Small intestine (tissue), 7 donors: ENCODE measurements at regions not wholly inside any gene's neighbourhood (a gene's known extent, or its start where the extent isn't known, plus 50 kb on each side); places are given as distances from the start of the nearest gene placed in this dataset.

ENCODE experiments used
- DNase-seq, 2 donors: peaks; one replicate each; pipeline versions ENCODE4 v3.0.0 to v3.0.0-alpha.2; 2013
- FAIRE-seq: peaks from 2 replicates; lab custom pipeline; 2012; peaks lifted over from hg19 to GRCh38; lab: Jason Lieb, UNC
- H3K27ac ChIP-seq, 3 donors: one replicate each; pipeline ENCODE4 v1.5.1; 2013; ENCODE audit warnings: low read length in 2 of 3, mild to moderate bottlenecking in 2 of 3, control low read depth in 1 of 3, inconsistent platforms in 1 of 3, low read depth in 1 of 3, moderate library complexity in 1 of 3
- H3K27me3 ChIP-seq, 3 donors: one replicate each; pipeline ENCODE4 v1.6.1; 2013; ENCODE audit warnings: low read length in 3 of 3, inconsistent platforms in 1 of 3; ENCODE audit not compliant: control insufficient read depth in 3 of 3, insufficient read depth in 3 of 3
- H3K36me3 ChIP-seq, 3 donors: one replicate each; pipeline ENCODE4 v1.6.1; 2013; ENCODE audit warnings: low read length in 3 of 3, inconsistent platforms in 1 of 3, low read depth in 1 of 3, mild to moderate bottlenecking in 1 of 3, moderate library complexity in 1 of 3; ENCODE audit not compliant: control insufficient read depth in 3 of 3, insufficient read depth in 2 of 3
- H3K4me1 ChIP-seq, 3 donors: one replicate each; pipeline ENCODE4 v1.6.1; 2013; ENCODE audit warnings: low read length in 2 of 3, inconsistent platforms in 1 of 3, low read depth in 1 of 3, mild to moderate bottlenecking in 1 of 3, moderate library complexity in 1 of 3; ENCODE audit not compliant: control insufficient read depth in 3 of 3, insufficient read depth in 2 of 3
- H3K4me3 ChIP-seq, 3 donors: one replicate each; pipeline ENCODE4 v1.5.1; 2013; ENCODE audit warnings: low read length in 3 of 3, control low read depth in 1 of 3, inconsistent platforms in 1 of 3, low read depth in 1 of 3, mild to moderate bottlenecking in 1 of 3, moderate library complexity in 1 of 3
- H3K9me3 ChIP-seq, 2 donors: one replicate each; pipeline ENCODE4 v1.6.1; 2013; ENCODE audit warnings: low read depth in 1 of 2, low read length in 1 of 2; ENCODE audit not compliant: control insufficient read depth in 2 of 2, insufficient read depth in 1 of 2
- WGBS, 3 donors: extraction: QIAGEN DNeasy Blood & Tissue Kit; methylation state at CpG; one replicate each; pipeline ENCODE4 v1.1.7; 2013; 5-methylcytosine and 5-hydroxymethylcytosine counted together
- donor health status: healthy with polysubstance abuse.
- donor health status: control.
- donor health status: control.
- donor health status: Bipolar disorder and iron deficiency.
- donor health status: healthy.

- no peaks in the 10 kb centered on the region for H3K9me3 ChIP-seq
- H3K4me1 ChIP-seq: no peaks in the 10 kb centered on the region
- no peak overlapping the region for H3K27ac ChIP-seq
- FAIRE-seq (no peak), DNase-seq (no peak)
- H3K4me3 ChIP-seq: no peak overlapping the region
- H3K27me3 ChIP-seq: no peaks in the 10 kb centered on the region
- 82 to 91% (median 87%) methylated on average over 4 of the region's 4 CpGs for WGBS, 3 donors
- no peaks in the 10 kb centered on the region for H3K36me3 ChIP-seq
These were observed 191.4 kb downstream of the KITLG start for GRCh38 chr12:88388566-88389540.

- Histone ChIP-seq H3K9me3 (no peaks in the 10 kb centered on the region), H3K27me3 (no peaks in the 10 kb centered on the region), H3K27ac (no peak overlapping the region), H3K36me3 (no peaks in the 10 kb centered on the region), H3K4me1 (no peaks in the 10 kb centered on the region), H3K4me3 (no peak overlapping the region)
- WGBS, 3 donors: 67 to 77% (median 69%) methylated on average over 3 of the region's 3 CpGs
- DNase-seq: no peak
- no peak for FAIRE-seq
These were observed 189.5 kb downstream of the KITLG start for GRCh38 chr12:88390811-88391210.

GRCh38 chr12:88391556-88391955 is 188.7 kb downstream of the KITLG start:
- Histone ChIP-seq H3K4me3 (no peak overlapping the region), H3K27ac (no peak overlapping the region), H3K27me3 (no peaks in the 10 kb centered on the region), H3K4me1 (no peaks in the 10 kb centered on the region), H3K36me3 (no peaks in the 10 kb centered on the region), H3K9me3 (no peaks in the 10 kb centered on the region)
- FAIRE-seq (no peak), DNase-seq (no peak)
- 0 to 8% (median 6%) methylated on average over 1 of the region's 1 CpG for WGBS, 3 donors

- WGBS, 3 donors: 50 to 75% (median 60%) methylated on average over 2 of the region's 2 CpGs
- Histone ChIP-seq H3K4me3 (no peak overlapping the region), H3K36me3 (no peaks in the 10 kb centered on the region), H3K27ac (no peak overlapping the region), H3K27me3 (no peaks in the 10 kb centered on the region), H3K9me3 (no peaks in the 10 kb centered on the region), H3K4me1 (no peaks in the 10 kb centered on the region)
- DNase-seq (peak; percentile 20 to 41), FAIRE-seq (no peak)
These were observed 187.1 kb downstream of the KITLG start for GRCh38 chr12:88393017-88393767.

GRCh38 chr12:88398031-88398430 is 182.2 kb downstream of the KITLG start:
- Histone ChIP-seq H3K4me1 (no peaks in the 10 kb centered on the region), H3K9me3 (no peaks in the 10 kb centered on the region), H3K36me3 (no peaks in the 10 kb centered on the region), H3K4me3 (no peak overlapping the region), H3K27ac (no peak overlapping the region), H3K27me3 (no peaks in the 10 kb centered on the region)
- DNase-seq: no peak
- FAIRE-seq: no peak
- 76 to 91% (median 88%) methylated on average over 2 of the region's 2 CpGs for WGBS, 3 donors

GRCh38 chr12:88399811-88400210 is 180.5 kb downstream of the KITLG start:
- Histone ChIP-seq H3K36me3 (no peaks in the 10 kb centered on the region), H3K4me3 (no peak overlapping the region), H3K27me3 (no peaks in the 10 kb centered on the region), H3K27ac (no peak overlapping the region), H3K4me1 (no peaks in the 10 kb centered on the region), H3K9me3 (no peaks in the 10 kb centered on the region)
- FAIRE-seq: peak; percentile 10
- DNase-seq: no peak
- 75 to 81% (median 76%) methylated on average over 2 of the region's 2 CpGs for WGBS, 3 donors

GRCh38 chr12:88400302-88400701 is 180.0 kb downstream of the KITLG start:
- H3K27me3 ChIP-seq: no peaks in the 10 kb centered on the region
- H3K4me1 ChIP-seq: no peaks in the 10 kb centered on the region
- no peaks in the 10 kb centered on the region for H3K36me3 ChIP-seq
- H3K9me3 ChIP-seq: no peaks in the 10 kb centered on the region
- H3K27ac ChIP-seq: no peak overlapping the region
- no peak overlapping the region for H3K4me3 ChIP-seq
- FAIRE-seq (no peak), DNase-seq (no peak)
- 86 to 96% (median 91%) methylated on average over 3 of the region's 3 CpGs for WGBS, 3 donors

- no peak overlapping the region for H3K27ac ChIP-seq
- WGBS, 3 donors: 42 to 59% (median 53%) methylated on average over 2 of the region's 2 CpGs
- FAIRE-seq (no peak), DNase-seq (peak in 1 of 2 donors; percentile 7)
- H3K27me3 ChIP-seq: no peaks in the 10 kb centered on the region
- H3K36me3 ChIP-seq: no peaks in the 10 kb centered on the region
- no peaks in the 10 kb centered on the region for H3K4me1 ChIP-seq
- H3K9me3 ChIP-seq: no peaks in the 10 kb centered on the region
- H3K4me3 ChIP-seq: no peak overlapping the region
These were observed 179.1 kb downstream of the KITLG start for GRCh38 chr12:88401155-88401554.
